Esophagus muscularis mucosa (tissue), 4 donors: ENCODE measurements at regions not wholly inside any gene's neighbourhood (a gene's known extent, or its start where the extent isn't known, plus 50 kb on each side); places are given as distances from the start of the nearest gene placed in this dataset.

ENCODE experiments used
- DNase-seq: peaks from one replicate; pipeline ENCODE4 v3.0.0-alpha.2; 2017; ENCODE audit errors: extremely low spot score
- H3K27ac ChIP-seq, 4 donors: fragments of 200-600 bp; sonication (generic); replicated peaks in 1 of 4; 1 replicate in 3 of 4; 2 replicates in 1 of 4; pipeline ENCODE4 v1.5.1; 2016 to 2019; ENCODE audit warnings: mild to moderate bottlenecking in 1 of 4
- H3K27me3 ChIP-seq, 4 donors: fragments of 200-600 bp; sonication (generic); one replicate each; pipeline versions ENCODE4 v1.5.1 to v1.6.0; 2016 to 2019
- H3K36me3 ChIP-seq, 4 donors: fragments of 200-600 bp; sonication (generic); one replicate each; pipeline ENCODE4 v1.5.1; 2016 to 2019
- H3K4me1 ChIP-seq, 4 donors: fragments of 200-600 bp; sonication (generic); one replicate each; pipeline ENCODE4 v1.5.1; 2016 to 2019
- H3K4me3 ChIP-seq, 4 donors: fragments of 200-600 bp; sonication (generic); 1 replicate in 2 of 4; 2 replicates in 2 of 4; pipeline ENCODE4 v1.5.1; 2016 to 2019; ENCODE audit warnings: mild to moderate bottlenecking in 4 of 4, moderate library complexity in 1 of 4
- H3K9me3 ChIP-seq, 4 donors: fragments of 200-600 bp; sonication (generic); 1 replicate in 3 of 4; 2 replicates in 1 of 4; pipeline ENCODE4 v1.5.1; 2016 to 2019
- CTCF ChIP-seq, 3 experiments: fragments of 200-600 bp in 2 of 3; fragments of 450-650 bp in 1 of 3; sonication (generic) in 2 of 3; IDR thresholded peaks; one replicate each; pipeline ENCODE4 v1.5.1; 2017 to 2019; ENCODE audit warnings: antibody characterized with exemption in 3 of 3, mild to moderate bottlenecking in 2 of 3, moderate library complexity in 1 of 3
- EP300 ChIP-seq: sonication (generic); formaldehyde crosslinking; IDR thresholded peaks from one replicate; pipeline ENCODE4 v1.6.1; 2017; ENCODE audit warnings: antibody characterized with exemption
- POLR2A ChIP-seq: fragments of 450-650 bp; IDR thresholded peaks from one replicate; pipeline ENCODE4 v1.6.1; 2017; ENCODE audit warnings: antibody characterized with exemption, moderate library complexity, mild to moderate bottlenecking, low read depth
- POLR2AphosphoS5 ChIP-seq, 2 donors: sonication (generic); formaldehyde crosslinking; IDR thresholded peaks; one replicate each; pipeline ENCODE4 v1.6.1; 2017; ENCODE audit warnings: antibody characterized with exemption in 2 of 2
- WGBS: methylation state at CpG from one replicate; pipeline ENCODE4 v1.1.5; 2018; 5-methylcytosine and 5-hydroxymethylcytosine counted together
- intact Hi-C: fragments of 100-400 bp; cut with DNase I; formaldehyde crosslinking; loops from one replicate; pipeline ENCODE4 v1.15.1; 2023

- H3K9me3 ChIP-seq: no peaks in the 10 kb centered on the region
- no peaks in the 10 kb centered on the region for H3K27me3 ChIP-seq
- no peaks in the 10 kb centered on the region for H3K4me1 ChIP-seq
- H3K27ac ChIP-seq: no peak overlapping the region
- H3K4me3 ChIP-seq: no peak overlapping the region
- intact Hi-C loops: no loop called here
- TF ChIP-seq EP300 (no peak), POLR2AphosphoS5 (IDR thresholded peaks at IDR 0.05) (no peak), CTCF (IDR thresholded peaks at IDR 0.05) (no peak), POLR2A (no peak)
- no peaks in the 10 kb centered on the region for H3K36me3 ChIP-seq
- DNase-seq: no peak
Measured at GRCh38 chr9:11443631-11444030, 830.8 kb upstream of the PTPRD start.

- H3K4me3 ChIP-seq: no peak overlapping the region
- no peak for TF ChIP-seq EP300
- H3K27ac ChIP-seq: no peak overlapping the region
- H3K4me1 ChIP-seq: no peaks in the 10 kb centered on the region
- no peaks in the 10 kb centered on the region for H3K36me3 ChIP-seq
- WGBS: 44% methylated on average over 6 of the region's 6 CpGs
- no peaks in the 10 kb centered on the region for H3K9me3 ChIP-seq
- intact Hi-C loops: no loop called here
- no peaks in the 10 kb centered on the region for H3K27me3 ChIP-seq
- no peak for DNase-seq
Measured at GRCh38 chr9:11457825-11458790, 845.3 kb upstream of the PTPRD start.

- no peak overlapping the region for H3K27ac ChIP-seq
- DNase-seq: no peak
- no peaks in the 10 kb centered on the region for H3K4me1 ChIP-seq
- intact Hi-C loops: no loop called here
- H3K4me3 ChIP-seq: no peak overlapping the region
- peaks cover 0 to 3% (median 0%) of the 10 kb centered on the region in 4 donors for H3K9me3 ChIP-seq
- 94% methylated on average over 1 of the region's 1 CpG for WGBS
- no peak for TF ChIP-seq POLR2A
- TF ChIP-seq POLR2AphosphoS5 (IDR thresholded peaks at IDR 0.05): no peak
- TF ChIP-seq CTCF (IDR thresholded peaks at IDR 0.05): no peak
- no peak for TF ChIP-seq EP300
- H3K36me3 ChIP-seq: no peaks in the 10 kb centered on the region
- no peaks in the 10 kb centered on the region for H3K27me3 ChIP-seq
Measured at GRCh38 chr9:11469745-11470144, 856.9 kb upstream of the PTPRD start.

- no peak for DNase-seq
- Histone ChIP-seq H3K36me3 (no peaks in the 10 kb centered on the region), H3K27me3 (no peaks in the 10 kb centered on the region), H3K4me1 (no peaks in the 10 kb centered on the region), H3K27ac (no peak overlapping the region), H3K4me3 (no peak overlapping the region), H3K9me3 (no peaks in the 10 kb centered on the region)
- intact Hi-C loops: no loop called here
- TF ChIP-seq EP300: no peak
- no peak for TF ChIP-seq CTCF (IDR thresholded peaks at IDR 0.05)
- TF ChIP-seq POLR2A: no peak
- TF ChIP-seq POLR2AphosphoS5 (IDR thresholded peaks at IDR 0.05): no peak
- 86% methylated on average over 4 of the region's 9 CpGs for WGBS
Measured at GRCh38 chr9:11471321-11471720, 858.5 kb upstream of the PTPRD start.

GRCh38 chr9:11500780-11501179 lies 888.0 kb upstream of the PTPRD start:
- H3K27me3 ChIP-seq: no peaks in the 10 kb centered on the region
- TF ChIP-seq POLR2A (no peak), CTCF (IDR thresholded peaks at IDR 0.05) (no peak), POLR2AphosphoS5 (IDR thresholded peaks at IDR 0.05) (no peak), EP300 (no peak)
- WGBS: 77% methylated on average over 6 of the region's 9 CpGs
- no peak for DNase-seq
- H3K36me3 ChIP-seq: no peaks in the 10 kb centered on the region
- H3K27ac ChIP-seq: no peak overlapping the region
- no peaks in the 10 kb centered on the region for H3K4me1 ChIP-seq
- intact Hi-C loops: no loop called here
- no peaks in the 10 kb centered on the region for H3K9me3 ChIP-seq
- H3K4me3 ChIP-seq: no peak overlapping the region
